IPS-18c (cell line): ENCODE measurements at regions not wholly inside any gene's neighbourhood (a gene's known extent, or its start where the extent isn't known, plus 50 kb on each side); places are given as distances from the start of the nearest gene placed in this dataset.

ENCODE experiments used
- H3K4me3 ChIP-seq: 2 replicates; pipeline ENCODE4 v1.7.0; 2013; ENCODE audit warnings: low read depth, mild to moderate bottlenecking, low read length, moderate library complexity; ENCODE audit not compliant: insufficient read depth
- H3K9me3 ChIP-seq: one replicate; pipeline ENCODE4 v1.6.1; 2013; ENCODE audit warnings: mild to moderate bottlenecking, low read length, moderate library complexity; ENCODE audit not compliant: control insufficient read depth, insufficient read depth

DNA sequence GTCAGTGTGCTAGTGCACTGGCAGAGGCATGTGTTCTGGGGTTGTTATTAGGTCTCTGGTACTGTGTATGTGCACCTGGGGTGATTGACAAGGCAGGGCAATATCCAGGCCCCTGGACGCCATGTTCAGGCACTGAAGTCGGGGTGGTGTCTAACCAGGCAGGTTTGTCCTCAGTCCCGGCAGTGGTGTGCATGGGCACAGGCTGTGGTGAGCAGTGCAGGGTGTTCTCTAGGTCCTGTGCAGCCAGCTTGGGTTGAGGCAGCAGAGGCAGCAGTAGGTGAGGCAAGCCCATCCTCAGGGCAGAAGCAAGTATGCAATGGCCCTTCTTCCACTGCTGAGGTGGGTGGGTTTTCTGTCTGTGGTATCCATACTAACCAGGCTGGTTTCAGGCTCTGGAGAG lies 252.3 kb upstream of the LRRC7 start:
- H3K4me3 ChIP-seq = no peak overlapping the region
- no peaks in the 10 kb centered on the region for H3K9me3 ChIP-seq

GRCh38 chr1:69315823-69316222 lies 251.9 kb upstream of the LRRC7 start:
- Histone ChIP-seq H3K4me3 (no peak overlapping the region; the same call in 1 of the 2 replicates), H3K9me3 (no peaks in the 10 kb centered on the region)

DNA sequence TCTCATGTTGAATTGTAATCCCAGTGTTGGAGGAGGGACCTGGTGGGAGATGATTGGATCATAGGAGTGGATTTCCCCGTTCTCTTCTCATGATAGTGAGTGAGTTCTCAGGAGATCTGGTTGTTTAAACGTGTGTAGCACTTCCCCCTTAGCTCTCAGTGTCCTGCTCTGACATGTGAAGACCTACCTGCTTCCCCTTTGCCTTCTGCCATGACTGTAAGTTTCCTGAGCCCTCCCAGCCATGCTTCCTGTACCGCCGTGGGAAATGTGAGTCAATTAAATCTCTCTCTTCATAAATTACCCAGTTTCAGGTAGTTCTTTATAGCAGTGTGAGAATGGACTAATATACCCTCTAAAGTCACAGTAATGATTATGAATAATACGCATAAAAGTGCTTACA lies 248.4 kb upstream of the LRRC7 start:
- Histone ChIP-seq H3K4me3 (no peak overlapping the region), H3K9me3 (no peaks in the 10 kb centered on the region)

DNA sequence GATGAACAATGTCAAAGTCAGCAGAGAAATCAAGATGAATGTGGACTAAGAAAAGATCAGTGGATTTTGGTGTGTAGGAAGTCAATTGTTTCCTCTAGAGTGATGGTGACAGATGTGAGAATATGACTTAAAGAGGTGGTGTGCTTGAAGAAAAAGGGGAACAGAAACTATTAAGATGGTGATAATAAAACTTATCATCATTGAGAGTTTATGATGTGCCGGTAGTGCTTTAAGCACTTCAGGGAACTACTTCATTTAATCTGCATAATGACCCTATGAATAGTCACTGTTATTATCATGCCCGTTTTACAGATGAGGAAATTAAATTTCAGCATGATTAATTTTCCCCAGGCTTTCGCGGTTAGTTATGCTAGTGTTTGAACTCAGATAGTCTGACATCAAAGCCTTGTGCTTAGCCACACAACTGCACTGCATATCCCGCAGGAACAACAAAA lies 246.9 kb upstream of the LRRC7 start:
- H3K4me3 ChIP-seq = no peak overlapping the region
- no peaks in the 10 kb centered on the region for H3K9me3 ChIP-seq

GRCh38 chr1:69321311-69321710 lies 246.4 kb upstream of the LRRC7 start:
- Histone ChIP-seq H3K4me3 (no peak overlapping the region), H3K9me3 (no peaks in the 10 kb centered on the region)

DNA sequence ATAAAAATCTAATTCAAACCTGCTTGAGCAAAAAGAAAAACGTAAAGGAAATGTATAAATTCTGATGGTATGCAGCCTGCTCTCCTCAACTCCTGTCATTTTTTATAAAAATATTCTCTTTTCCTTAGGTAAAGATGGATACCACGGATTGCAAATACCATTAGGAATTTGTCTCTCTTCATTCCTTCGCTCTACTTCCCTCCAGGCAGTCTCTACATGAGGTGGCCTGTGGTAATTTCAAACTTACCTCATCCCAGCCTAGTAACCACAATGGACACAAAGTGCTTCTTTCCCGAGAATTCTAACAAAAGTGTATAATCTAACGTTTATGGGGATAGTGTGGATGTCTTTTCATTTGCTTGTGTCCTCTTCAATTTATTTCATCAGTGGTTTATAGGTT lies 239.5 kb upstream of the LRRC7 start:
- H3K9me3 ChIP-seq = no peaks in the 10 kb centered on the region
- no peak overlapping the region for H3K4me3 ChIP-seq

- no peaks in the 10 kb centered on the region for H3K9me3 ChIP-seq
Observed at GRCh38 chr1:69363236-69363635, 204.5 kb upstream of the LRRC7 start.

GRCh38 chr1:69373520-69373919 lies 194.2 kb upstream of the LRRC7 start:
- no peak overlapping the region for H3K4me3 ChIP-seq
- H3K9me3 ChIP-seq = no peaks in the 10 kb centered on the region

More at GRCh38 chr1:69363236-69363635, 204.5 kb upstream of the LRRC7 start:
- no peak overlapping the region for H3K4me3 ChIP-seq

DNA sequence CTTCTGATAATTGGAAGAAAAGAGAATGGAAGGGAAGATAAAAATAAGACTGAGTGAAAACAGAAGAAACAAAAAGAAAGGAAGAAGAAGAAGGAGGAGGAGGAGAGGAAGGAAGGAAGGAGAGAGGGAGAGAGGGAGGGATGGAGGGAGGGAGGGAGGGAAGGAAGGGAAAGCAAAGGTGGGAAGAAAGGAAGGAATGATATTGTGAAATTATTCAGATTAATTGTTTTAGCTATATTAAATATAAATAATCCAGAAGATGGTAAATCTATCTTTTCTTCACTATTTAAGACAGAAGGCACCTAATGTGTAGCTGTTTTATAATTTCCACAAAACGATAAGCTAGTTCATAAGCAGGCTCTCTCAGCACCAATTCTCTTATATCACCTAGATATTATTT lies 191.3 kb upstream of the LRRC7 start:
- Histone ChIP-seq H3K4me3 (no peak overlapping the region), H3K9me3 (no peaks in the 10 kb centered on the region)

GRCh38 chr1:69377507-69377906 lies 190.2 kb upstream of the LRRC7 start:
- H3K9me3 ChIP-seq = no peaks in the 10 kb centered on the region
- no peak overlapping the region for H3K4me3 ChIP-seq

GRCh38 chr1:69388044-69388443 lies 179.7 kb upstream of the LRRC7 start:
- Histone ChIP-seq H3K9me3 (no peaks in the 10 kb centered on the region), H3K4me3 (no peak overlapping the region)

DNA sequence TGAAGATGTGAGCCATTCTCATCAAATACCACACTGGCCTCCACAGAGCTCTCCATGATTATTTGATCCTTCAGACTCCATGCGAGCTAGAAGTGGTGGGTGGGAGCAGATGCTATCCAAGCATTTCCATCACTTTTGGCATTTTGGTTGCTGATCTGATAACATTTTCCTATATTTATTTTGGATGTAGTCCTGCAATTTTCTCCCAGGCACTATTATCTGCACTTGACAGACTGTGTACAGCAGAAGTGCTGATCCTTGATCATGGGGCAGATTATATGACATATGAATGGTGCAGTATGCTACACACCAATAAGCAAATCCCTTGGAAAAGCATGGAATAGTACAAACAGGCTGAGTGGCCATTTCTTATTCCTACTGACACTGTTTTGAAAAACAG lies 167.6 kb upstream of the LRRC7 start:
- peaks cover 3% of the 10 kb centered on the region for H3K9me3 ChIP-seq
- H3K4me3 ChIP-seq = no peak overlapping the region

- Histone ChIP-seq H3K4me3 (no peak overlapping the region), H3K9me3 (no peaks in the 10 kb centered on the region)
Observed at GRCh38 chr1:69401879-69402278, 165.8 kb upstream of the LRRC7 start.

- no peak overlapping the region for H3K4me3 ChIP-seq
Observed at GRCh38 chr1:69403756-69404320, 163.9 kb upstream of the LRRC7 start.

GRCh38 chr1:69404486-69404885 lies 163.2 kb upstream of the LRRC7 start:
- Histone ChIP-seq H3K4me3 (no peak overlapping the region), H3K9me3 (no peaks in the 10 kb centered on the region)

More at GRCh38 chr1:69403756-69404320, 163.9 kb upstream of the LRRC7 start:
- no peaks in the 10 kb centered on the region for H3K9me3 ChIP-seq

DNA sequence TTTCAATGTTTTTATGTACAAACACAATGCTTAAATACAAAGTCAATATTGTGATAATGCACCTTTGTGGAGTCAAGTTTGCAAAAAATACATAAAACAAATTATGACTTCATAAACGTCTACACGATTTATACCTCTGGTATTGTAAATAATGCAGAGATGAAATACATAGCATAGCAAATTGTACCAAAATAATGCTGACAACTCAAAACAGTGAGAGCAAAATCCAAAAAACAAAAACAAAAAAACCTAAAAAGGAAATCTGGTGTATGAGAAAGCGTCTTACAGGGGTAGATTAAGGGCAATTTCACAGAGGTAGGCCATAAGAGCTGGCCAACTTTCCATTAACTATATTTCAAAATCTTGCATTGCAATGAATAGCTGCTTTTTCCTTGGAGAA lies 161.5 kb upstream of the LRRC7 start:
- Histone ChIP-seq H3K9me3 (no peaks in the 10 kb centered on the region), H3K4me3 (no peak overlapping the region)

DNA sequence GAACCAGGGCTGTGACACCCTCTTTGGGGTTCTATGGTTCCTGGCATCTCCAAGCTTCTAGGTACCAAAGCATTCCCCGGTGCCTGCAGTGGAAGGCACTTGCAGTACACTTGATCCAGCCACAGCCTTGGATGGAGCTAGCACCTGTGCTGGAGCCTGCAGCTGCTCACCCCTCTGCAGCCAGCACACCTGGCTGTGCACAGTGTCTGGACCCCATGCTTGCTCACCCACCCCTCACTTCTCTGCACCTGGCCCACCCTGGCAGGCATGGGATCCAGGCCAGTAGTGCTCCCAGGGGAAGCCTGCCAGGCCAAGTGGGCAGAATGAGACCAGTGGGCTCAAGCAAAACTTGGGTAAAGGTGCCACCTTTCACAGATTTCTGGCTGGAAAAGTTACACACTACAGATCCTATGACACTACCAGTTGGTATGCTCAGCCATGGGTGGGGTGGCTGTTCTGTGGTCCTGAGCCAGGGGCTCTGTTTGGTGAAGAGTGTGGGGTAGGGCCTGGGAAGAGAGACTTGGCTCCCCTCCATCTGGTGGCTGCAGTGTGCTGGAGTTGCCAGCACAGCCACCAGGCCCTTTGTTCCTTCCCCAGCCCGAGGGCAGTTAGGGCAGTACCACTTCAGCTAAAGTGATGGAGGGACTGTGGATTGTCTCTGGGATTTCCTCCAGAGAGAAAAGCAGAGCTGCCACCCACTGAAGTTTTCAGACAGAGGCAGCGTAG lies 157.8 kb upstream of the LRRC7 start:
- Histone ChIP-seq H3K4me3 (no peak overlapping the region), H3K9me3 (no peaks in the 10 kb centered on the region)

GRCh38 chr1:69410457-69410850 lies 157.3 kb upstream of the LRRC7 start:
- Histone ChIP-seq H3K9me3 (no peaks in the 10 kb centered on the region), H3K4me3 (no peak overlapping the region)

DNA sequence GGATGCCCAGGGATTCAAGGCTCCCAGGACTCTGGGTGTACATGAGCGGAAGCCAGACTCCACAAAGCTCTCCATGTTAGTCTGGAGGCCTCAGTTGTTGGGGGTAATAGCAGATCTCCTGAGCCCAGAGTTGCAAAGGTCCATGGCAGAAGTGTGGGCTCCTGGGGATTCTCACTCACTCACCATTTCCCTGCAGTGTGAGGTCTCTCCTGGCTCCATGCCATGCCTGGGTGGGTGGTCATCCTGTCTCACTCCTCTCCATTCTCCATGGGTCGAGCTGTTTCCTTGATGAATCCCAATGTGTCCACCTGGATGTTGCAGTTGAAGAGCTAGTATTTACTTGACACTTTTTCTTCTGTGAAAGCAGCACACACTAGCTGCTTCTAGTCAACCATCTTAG lies 156.8 kb upstream of the LRRC7 start:
- Histone ChIP-seq H3K4me3 (no peak overlapping the region), H3K9me3 (no peaks in the 10 kb centered on the region)
